Parathyroid adenoma (tissue), 2 donors: ENCODE measurements at regions not wholly inside any gene's neighbourhood (a gene's known extent, or its start where the extent isn't known, plus 50 kb on each side); places are given as distances from the start of the nearest gene placed in this dataset.
A peak's percentile ranks its signal among the peaks of the same experiment; 100 is the strongest.

ENCODE experiments used
- H2AFZ ChIP-seq: fragments of 300-600 bp; sonication (generic); one replicate; pipeline ENCODE4 v1.7.0; 2017; ENCODE audit warnings: antibody characterized with exemption, mild to moderate bottlenecking
- H3K27ac ChIP-seq: fragments of 300-600 bp; sonication (generic); one replicate; pipeline ENCODE4 v1.7.0; 2017
- H3K27me3 ChIP-seq: fragments of 300-600 bp; sonication (generic); one replicate; pipeline ENCODE4 v1.7.0; 2017; ENCODE audit warnings: low read length; ENCODE audit not compliant: control insufficient read depth, insufficient read depth
- H3K36me3 ChIP-seq: fragments of 300-600 bp; sonication (generic); one replicate; pipeline ENCODE4 v1.7.0; 2017; ENCODE audit warnings: low read length; ENCODE audit not compliant: control insufficient read depth, insufficient read depth
- H3K4me1 ChIP-seq: fragments of 300-600 bp; sonication (generic); one replicate; pipeline ENCODE4 v1.7.0; 2017; ENCODE audit warnings: control low read depth
- H3K4me2 ChIP-seq: fragments of 300-600 bp; sonication (generic); one replicate; pipeline ENCODE4 v1.7.0; 2017; ENCODE audit warnings: low read length
- H3K4me3 ChIP-seq: fragments of 300-600 bp; sonication (generic); one replicate; pipeline ENCODE4 v1.7.0; 2017; ENCODE audit warnings: low read depth, low read length
- H3K79me2 ChIP-seq: fragments of 300-600 bp; sonication (generic); one replicate; pipeline ENCODE4 v1.7.0; 2017; ENCODE audit warnings: control low read depth
- H3K9ac ChIP-seq: fragments of 300-600 bp; sonication (generic); one replicate; pipeline ENCODE4 v1.7.0; 2017; ENCODE audit warnings: mild to moderate bottlenecking
- H3K9me3 ChIP-seq: fragments of 300-600 bp; sonication (generic); one replicate; pipeline ENCODE4 v1.7.0; 2017; ENCODE audit warnings: low read length; ENCODE audit not compliant: control insufficient read depth
- CTCF ChIP-seq: fragments of 300-600 bp; sonication (generic); IDR thresholded peaks from one replicate; pipeline ENCODE4 v1.7.0; 2017; ENCODE audit warnings: antibody characterized with exemption, mild to moderate bottlenecking
- donor health status: primary hyperparathyroidism.

GRCh38 chr13:50476577-50477285, 366.8 kb downstream of the DLEU7 start:
- no peaks in the 10 kb centered on the region for H3K79me2 ChIP-seq
- no peaks in the 10 kb centered on the region for H3K4me1 ChIP-seq
- H3K27me3 ChIP-seq: no peaks in the 10 kb centered on the region
- H2AFZ ChIP-seq: no peak overlapping the region
- no peak overlapping the region for H3K4me2 ChIP-seq
- H3K4me3 ChIP-seq: no peak overlapping the region
- H3K9ac ChIP-seq: no peak overlapping the region
- TF ChIP-seq CTCF: no peak
- H3K9me3 ChIP-seq: no peaks in the 10 kb centered on the region
- no peaks in the 10 kb centered on the region for H3K36me3 ChIP-seq
- peak overlapping the region; percentile 36 for H3K27ac ChIP-seq

- no peak overlapping the region for H3K4me2 ChIP-seq
- no peaks in the 10 kb centered on the region for H3K36me3 ChIP-seq
- H2AFZ ChIP-seq: no peak overlapping the region
- no peak overlapping the region for H3K27ac ChIP-seq
- H3K9me3 ChIP-seq: no peaks in the 10 kb centered on the region
- H3K4me1 ChIP-seq: peaks cover 2% of the 10 kb centered on the region
- H3K79me2 ChIP-seq: no peaks in the 10 kb centered on the region
- H3K27me3 ChIP-seq: no peaks in the 10 kb centered on the region
- H3K9ac ChIP-seq: no peak overlapping the region
- H3K4me3 ChIP-seq: no peak overlapping the region
- TF ChIP-seq CTCF: no peak
Measured at GRCh38 chr13:50481936-50482335, 361.6 kb downstream of the DLEU7 start.

- H3K9me3 ChIP-seq: no peaks in the 10 kb centered on the region
- H3K4me2 ChIP-seq: no peak overlapping the region
- peaks cover 2% of the 10 kb centered on the region for H3K4me1 ChIP-seq
- H3K27ac ChIP-seq: no peak overlapping the region
- no peaks in the 10 kb centered on the region for H3K36me3 ChIP-seq
- TF ChIP-seq CTCF: no peak
- H3K27me3 ChIP-seq: no peaks in the 10 kb centered on the region
- H3K9ac ChIP-seq: no peak overlapping the region
- no peak overlapping the region for H2AFZ ChIP-seq
- H3K79me2 ChIP-seq: no peaks in the 10 kb centered on the region
- no peak overlapping the region for H3K4me3 ChIP-seq
Measured at GRCh38 chr13:50483416-50483815, 360.1 kb downstream of the DLEU7 start.

GRCh38 chr13:50484472-50485113, 358.9 kb downstream of the DLEU7 start:
- H3K9me3 ChIP-seq: no peaks in the 10 kb centered on the region
- H3K9ac ChIP-seq: no peak overlapping the region
- H3K4me1 ChIP-seq: peaks cover 2% of the 10 kb centered on the region
- no peaks in the 10 kb centered on the region for H3K27me3 ChIP-seq
- no peak overlapping the region for H3K4me2 ChIP-seq
- H3K79me2 ChIP-seq: no peaks in the 10 kb centered on the region
- H3K4me3 ChIP-seq: no peak overlapping the region
- no peak for TF ChIP-seq CTCF
- H3K27ac ChIP-seq: no peak overlapping the region
- no peak overlapping the region for H2AFZ ChIP-seq
- no peaks in the 10 kb centered on the region for H3K36me3 ChIP-seq
